ENCODE measurements at regions not wholly inside any gene's neighbourhood (a gene's known extent, or its start where the extent isn't known, plus 50 kb on each side); places are given as distances from the start of the nearest gene placed in this dataset.

GRCh38 chr10:128973221-128973620 lies 493.8 kb upstream of the MGMT start:
- Histone ChIP-seq H3K36me3 (ENCODE audit: control insufficient read depth in 2 of 2, extremely low read depth in 1 of 2, insufficient read depth in 2 of 2, low read length in 2 of 2) (no peaks in the 10 kb centered on the region), H3K4me3 (replicated peaks in 1 of 3; ENCODE audit: insufficient read depth in 1 of 3, low read depth in 1 of 3, low read length in 3 of 3) (no peak overlapping the region), H3K9ac (replicated peaks; ENCODE audit: extremely low read depth, insufficient read depth, low read length) (no peak overlapping the region), H2AFZ (ENCODE audit: low read depth, low read length) (no peak overlapping the region), H3K27ac (ENCODE audit: insufficient read depth, low read depth, low read length) (no peak overlapping the region), H3K9me3 (replicated peaks; ENCODE audit: control insufficient read depth, insufficient read depth, low read length) (peaks cover 7% of the 10 kb centered on the region), H4K20me1 (replicated peaks; ENCODE audit: control insufficient read depth, extremely low read depth, insufficient read depth, low read length) (no peaks in the 10 kb centered on the region), H3K9me1 (replicated peaks; ENCODE audit: control insufficient read depth, extremely low read depth, insufficient read depth, low read length) (no peaks in the 10 kb centered on the region), H3K79me2 (ENCODE audit: control insufficient read depth, insufficient read depth, low read length) (no peaks in the 10 kb centered on the region), H3K4me1 (ENCODE audit: control insufficient read depth, extremely low read depth, insufficient read depth, low read length) (no peaks in the 10 kb centered on the region), H3K27me3 (ENCODE audit: control insufficient read depth in 2 of 2, insufficient read depth in 2 of 2, low read length in 2 of 2) (no peaks in the 10 kb centered on the region), H3K4me2 (ENCODE audit: insufficient read depth, low read length) (no peak overlapping the region)
- FAIRE-seq (no peak), DNase-seq (ENCODE audit: low read depth, low spot score) (no peak)
- intact Hi-C loops (cut with micrococcal nuclease) (no loop called here), dilution Hi-C loops (cut with MboI; ENCODE audit: extremely low pct_ligation_motif_present, low sequenced_read_pairs) (no loop called here)
- POLR2A ChIA-PET, result no interaction called here
- BruUV-seq (replicated peaks), result no TSS peak
- CTCF ChIA-PET, result no interaction called here
- no peak for TF ChIP-seq POLR2A (IDR thresholded peaks at IDR 0.05; ENCODE audit: low read depth, low read length)
- TF ChIP-seq POLR2AphosphoS5 (IDR thresholded peaks at IDR 0.05; ENCODE audit: insufficient read depth, low read depth, low read length), result no peak
- no peak for TF ChIP-seq GATA2 (IDR thresholded peaks at IDR 0.05; ENCODE audit: insufficient read depth, insufficient read length, low read depth, low read length)
- TF ChIP-seq EZH2 (IDR thresholded peaks at IDR 0.05; ENCODE audit: borderline replicate concordance, low read depth, low read length, severe bottlenecking), result no peak
- TF ChIP-seq, protein P1, sequence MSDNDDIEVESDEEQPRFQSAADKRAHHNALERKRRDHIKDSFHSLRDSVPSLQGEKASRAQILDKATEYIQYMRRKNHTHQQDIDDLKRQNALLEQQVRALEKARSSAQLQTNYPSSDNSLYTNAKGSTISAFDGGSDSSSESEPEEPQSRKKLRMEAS (IDR thresholded peaks at IDR 0.05; ENCODE audit: insufficient read depth, insufficient read length), result no peak
- no peak for TF ChIP-seq MYC (IDR thresholded peaks at IDR 0.05; ENCODE audit: low read depth, low read length)
- no peak for TF ChIP-seq JUN (IDR thresholded peaks at IDR 0.05; ENCODE audit: borderline replicate concordance, insufficient read depth, insufficient read length, low read depth)
- TF ChIP-seq FOS (IDR thresholded peaks at IDR 0.05; ENCODE audit: borderline replicate concordance, insufficient read depth, low read length), result no peak
- no peak for TF ChIP-seq CTCF (IDR thresholded peaks at IDR 0.05; ENCODE audit: extremely low read depth in 1 of 2, insufficient read depth in 1 of 2, low read depth in 1 of 2, low read length in 2 of 2)
